ENCODE measurements at regions not wholly inside any gene's neighbourhood (a gene's known extent, or its start where the extent isn't known, plus 50 kb on each side); places are given as distances from the start of the nearest gene placed in this dataset.
A peak's percentile ranks its signal among the peaks of the same experiment; 100 is the strongest.

DNA sequence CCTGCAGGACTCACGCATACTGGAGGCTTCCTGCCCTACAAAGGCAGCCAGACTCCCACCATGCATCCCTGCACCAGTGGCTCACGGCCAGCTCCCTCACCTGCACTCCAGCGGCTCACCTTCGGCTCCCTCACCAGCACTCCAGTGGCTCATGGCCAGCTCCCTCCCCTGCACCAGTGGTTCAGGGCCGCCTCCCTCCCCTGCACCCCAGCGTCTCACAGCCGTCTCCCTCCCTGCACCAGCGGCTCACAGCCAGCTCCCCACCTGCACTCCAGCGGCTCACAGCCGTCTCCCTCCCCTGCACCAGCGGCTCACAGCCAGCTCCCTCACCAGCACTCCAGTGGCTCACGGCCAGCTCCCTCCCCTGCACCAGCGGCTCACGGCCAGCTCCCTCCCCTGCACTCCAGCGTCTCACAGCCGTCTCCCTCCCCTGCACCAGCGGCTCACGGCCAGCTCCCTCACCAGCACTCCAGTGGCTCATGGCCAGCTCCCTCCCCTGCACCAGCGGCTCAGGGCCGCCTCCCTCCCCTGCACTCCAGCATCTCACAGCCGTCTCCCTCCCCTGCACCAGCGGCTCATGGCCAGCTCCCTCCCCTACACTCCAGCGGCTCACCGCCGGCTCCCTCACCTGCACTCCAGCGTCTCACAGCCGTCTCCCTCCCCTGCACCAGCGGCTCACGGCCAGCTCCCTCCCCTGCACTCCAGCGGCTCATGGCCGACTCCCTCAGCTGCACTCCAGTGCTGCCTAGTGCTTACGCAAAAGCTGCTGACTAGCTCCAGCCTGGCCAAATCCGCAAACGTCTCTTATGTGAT, 324.5 kb downstream of the NPHP4 start:
- H3K4me1 Mint-ChIP-seq, result peaks cover 8% of the 10 kb centered on the region
- no peaks in the 10 kb centered on the region for H3K27me3 Mint-ChIP-seq
- no peak overlapping the region for H3K27ac Mint-ChIP-seq
- H3K36me3 Mint-ChIP-seq (ENCODE audit: low read depth), result no peaks in the 10 kb centered on the region
- no peak for ATAC-seq (replicated peaks)
- peaks cover 4% of the 10 kb centered on the region for H3K9me3 Mint-ChIP-seq
- peak overlapping the region; percentile 3 for H3K4me3 Mint-ChIP-seq

DNA sequence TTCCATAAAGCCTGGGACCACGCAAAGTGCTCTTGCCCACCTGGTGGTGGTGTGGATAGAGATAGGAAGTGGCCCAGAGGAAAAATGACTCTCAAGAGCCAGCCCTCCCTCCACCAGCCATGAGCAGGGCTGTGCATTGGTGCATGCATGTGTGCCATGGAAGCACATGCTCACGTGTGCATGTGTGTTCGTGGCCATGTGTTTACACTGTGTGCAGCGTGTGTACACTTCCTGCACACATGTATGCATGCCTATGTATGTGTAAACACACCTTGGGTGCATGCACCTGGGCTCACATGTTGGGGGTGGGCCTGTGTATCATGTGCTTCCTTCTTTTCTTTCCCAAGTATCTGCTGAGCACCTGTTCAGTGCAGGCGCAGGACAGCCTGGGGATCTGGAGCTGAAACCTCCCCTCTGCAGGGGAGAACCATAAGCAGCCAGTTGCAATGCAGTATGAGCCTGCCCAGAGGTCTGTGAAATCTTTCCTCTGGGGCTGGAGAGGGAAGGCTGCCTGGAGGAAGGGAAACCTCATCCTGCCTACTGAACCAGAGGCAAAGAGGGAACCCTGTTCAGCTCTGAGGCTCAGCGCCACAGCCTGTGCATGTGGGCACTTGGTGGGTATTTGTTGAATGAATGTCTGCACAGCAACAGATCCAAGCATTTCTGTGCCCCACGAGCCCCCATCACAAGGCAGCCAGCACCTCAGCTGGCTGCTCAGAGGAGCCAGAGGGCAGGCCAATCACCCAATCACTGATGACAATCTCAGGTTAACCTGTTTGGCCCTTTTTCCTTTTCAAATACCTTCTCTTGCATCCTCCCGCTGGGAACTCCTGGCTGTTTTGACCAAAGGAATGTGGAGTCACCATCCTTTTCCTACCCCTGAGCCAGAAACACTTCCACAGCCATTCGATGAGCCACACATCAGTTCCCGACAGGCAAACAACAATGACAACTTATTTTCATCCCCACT, 327.0 kb downstream of the NPHP4 start:
- Mint-ChIP-seq H3K4me1 (peaks cover 8% of the 10 kb centered on the region), H3K9me3 (no peaks in the 10 kb centered on the region), H3K27me3 (no peaks in the 10 kb centered on the region), H3K27ac (no peak overlapping the region), H3K4me3 (no peak overlapping the region), H3K36me3 (ENCODE audit: low read depth) (no peaks in the 10 kb centered on the region)
- ATAC-seq (replicated peaks), result no peak

DNA sequence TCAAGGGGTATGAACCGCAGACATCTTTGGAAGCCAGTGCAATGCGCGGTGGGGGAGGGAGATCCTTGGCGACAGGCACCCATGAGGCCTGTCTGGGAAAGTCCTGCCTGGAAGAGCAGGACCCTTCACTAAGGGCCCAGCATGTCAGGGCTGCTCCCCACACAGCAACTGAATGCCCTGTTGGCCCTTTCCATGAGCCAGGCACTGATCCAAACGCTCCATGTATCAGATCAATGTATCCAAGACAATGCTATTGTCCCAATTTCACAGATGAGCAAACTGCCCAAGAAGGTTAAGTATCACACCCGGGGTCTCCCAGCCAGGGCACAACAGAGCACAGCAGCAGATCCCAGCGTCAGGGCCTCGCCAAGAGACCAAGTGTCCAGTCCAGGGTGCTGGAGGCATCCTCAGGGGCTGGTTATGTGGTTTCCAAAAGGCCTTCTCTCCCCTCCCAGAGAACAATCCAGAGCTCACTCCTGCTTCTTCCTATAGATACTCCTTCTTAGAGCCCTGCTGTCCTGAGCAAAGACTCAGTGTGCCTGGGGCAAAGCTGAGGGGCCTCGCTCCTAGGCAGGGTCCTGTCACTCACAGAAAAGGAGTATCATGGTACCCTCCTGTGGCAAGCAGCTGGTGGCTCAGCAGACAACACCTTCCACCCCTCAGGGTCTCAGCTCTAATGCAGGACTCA, 328.0 kb downstream of the NPHP4 start:
- H3K4me1 Mint-ChIP-seq, result peaks cover 8% of the 10 kb centered on the region
- H3K27ac Mint-ChIP-seq, result no peak overlapping the region
- H3K9me3 Mint-ChIP-seq, result no peaks in the 10 kb centered on the region
- H3K27me3 Mint-ChIP-seq, result no peaks in the 10 kb centered on the region
- H3K36me3 Mint-ChIP-seq (ENCODE audit: low read depth), result no peaks in the 10 kb centered on the region
- ATAC-seq (replicated peaks), result no peak
- no peak overlapping the region for H3K4me3 Mint-ChIP-seq

DNA sequence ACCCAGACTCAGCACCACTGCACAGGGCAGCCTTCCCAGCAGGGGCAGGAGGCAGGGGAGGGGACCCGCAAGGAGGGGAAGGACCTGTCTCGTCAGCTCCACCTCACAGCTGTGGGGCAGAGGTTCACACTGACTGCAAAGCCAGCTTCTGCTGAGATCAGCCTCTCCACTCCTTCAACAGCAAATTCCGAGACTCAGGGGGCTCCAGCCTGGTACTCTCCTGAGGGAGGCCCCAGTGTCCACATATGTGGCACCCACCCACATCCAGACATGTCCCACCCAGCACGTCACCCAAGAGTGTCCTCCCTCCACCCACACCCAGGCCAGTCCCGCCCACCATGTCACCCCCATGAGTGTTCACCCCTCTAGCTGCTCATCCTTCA, 329.5 kb downstream of the NPHP4 start:
- no peaks in the 10 kb centered on the region for H3K27me3 Mint-ChIP-seq
- no peak overlapping the region for H3K4me3 Mint-ChIP-seq
- H3K4me1 Mint-ChIP-seq, result peaks cover 3% of the 10 kb centered on the region
- H3K9me3 Mint-ChIP-seq, result no peaks in the 10 kb centered on the region
- ATAC-seq (replicated peaks), result no peak
- no peaks in the 10 kb centered on the region for H3K36me3 Mint-ChIP-seq (ENCODE audit: low read depth)
- no peak overlapping the region for H3K27ac Mint-ChIP-seq

DNA sequence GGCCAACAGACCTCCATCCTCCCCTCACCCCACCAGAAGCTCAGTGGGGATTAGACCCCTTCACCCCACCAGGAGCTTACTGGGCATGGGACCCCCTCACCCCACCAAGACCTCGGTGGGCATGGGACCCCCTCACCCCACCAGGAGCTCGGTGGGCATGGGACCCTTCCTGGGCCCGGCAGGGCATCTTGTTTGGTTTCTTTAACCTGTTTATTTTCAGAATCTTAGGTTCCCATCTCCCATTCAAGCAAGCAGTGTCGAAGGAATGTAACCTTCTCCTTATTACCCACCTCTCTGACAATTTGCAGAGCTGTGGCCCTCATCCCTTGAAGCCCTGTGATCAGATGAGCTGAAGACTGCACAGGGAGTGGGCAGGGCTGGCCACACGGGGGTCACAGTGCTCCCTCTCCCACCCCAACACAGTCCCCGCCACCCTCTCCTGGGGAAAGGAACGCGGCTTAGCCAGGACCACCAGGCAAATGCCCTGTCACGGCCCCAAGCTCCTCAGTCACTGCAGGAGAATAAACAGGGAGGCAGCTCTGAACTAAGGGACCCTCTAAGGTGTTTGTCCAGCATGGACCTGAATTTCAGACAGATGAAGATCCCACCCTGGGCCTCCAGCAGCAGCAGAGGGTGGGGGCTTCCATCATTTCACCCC, 330.0 kb downstream of the NPHP4 start:
- no peaks in the 10 kb centered on the region for H3K36me3 Mint-ChIP-seq (ENCODE audit: low read depth)
- H3K4me3 Mint-ChIP-seq, result no peak overlapping the region
- H3K9me3 Mint-ChIP-seq, result no peaks in the 10 kb centered on the region
- peaks cover 3% of the 10 kb centered on the region for H3K4me1 Mint-ChIP-seq
- H3K27ac Mint-ChIP-seq, result no peak overlapping the region
- no peak for ATAC-seq (replicated peaks)
- H3K27me3 Mint-ChIP-seq, result no peaks in the 10 kb centered on the region

DNA sequence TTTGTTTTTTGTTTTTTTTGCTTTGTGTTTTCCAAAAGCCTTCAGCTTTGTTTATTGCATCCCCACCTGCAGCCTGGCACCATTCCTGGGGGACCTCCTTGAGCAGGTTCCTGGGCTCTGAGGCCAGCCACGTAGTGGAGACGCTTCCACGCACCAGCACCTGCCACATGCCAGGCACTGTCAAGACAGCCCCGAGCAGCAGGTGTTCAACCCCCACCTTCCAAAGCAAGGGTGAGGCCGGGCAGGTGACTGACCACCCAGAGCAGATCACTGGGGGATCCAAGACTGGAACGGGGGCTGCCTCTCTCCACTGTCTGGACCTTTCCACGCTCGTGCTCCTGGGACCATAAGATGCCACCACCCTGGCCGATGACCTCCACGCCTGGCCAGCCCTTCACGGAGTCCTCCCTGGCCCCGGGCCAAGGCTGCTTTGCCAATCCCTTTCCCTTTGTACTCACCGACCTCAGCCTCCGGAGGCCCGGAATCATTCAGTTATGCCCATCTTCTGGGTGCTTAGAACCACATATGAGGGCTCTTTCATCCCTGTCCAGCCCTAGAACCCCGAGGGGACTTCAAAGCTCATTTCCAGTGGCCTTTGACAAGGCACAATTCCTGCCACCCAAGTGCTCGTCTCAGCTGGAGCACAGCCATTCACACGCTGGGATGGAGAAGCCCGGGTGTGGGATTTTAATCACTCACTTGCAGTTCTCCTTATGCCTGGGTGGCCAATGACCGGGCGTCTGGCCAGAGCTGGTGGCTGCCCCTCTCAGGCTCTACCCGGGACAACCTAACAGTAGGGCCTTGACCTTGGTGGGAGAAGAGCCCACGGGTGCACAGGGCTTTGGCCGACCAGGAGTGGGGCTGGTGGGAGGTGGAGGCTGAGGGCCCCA, 330.8 kb downstream of the NPHP4 start:
- Mint-ChIP-seq H3K4me1 (peaks cover 3% of the 10 kb centered on the region), H3K4me3 (no peak overlapping the region), H3K36me3 (ENCODE audit: low read depth) (no peaks in the 10 kb centered on the region), H3K9me3 (peaks cover 2% of the 10 kb centered on the region), H3K27me3 (no peaks in the 10 kb centered on the region), H3K27ac (no peak overlapping the region)
- no peak for ATAC-seq (replicated peaks)

DNA sequence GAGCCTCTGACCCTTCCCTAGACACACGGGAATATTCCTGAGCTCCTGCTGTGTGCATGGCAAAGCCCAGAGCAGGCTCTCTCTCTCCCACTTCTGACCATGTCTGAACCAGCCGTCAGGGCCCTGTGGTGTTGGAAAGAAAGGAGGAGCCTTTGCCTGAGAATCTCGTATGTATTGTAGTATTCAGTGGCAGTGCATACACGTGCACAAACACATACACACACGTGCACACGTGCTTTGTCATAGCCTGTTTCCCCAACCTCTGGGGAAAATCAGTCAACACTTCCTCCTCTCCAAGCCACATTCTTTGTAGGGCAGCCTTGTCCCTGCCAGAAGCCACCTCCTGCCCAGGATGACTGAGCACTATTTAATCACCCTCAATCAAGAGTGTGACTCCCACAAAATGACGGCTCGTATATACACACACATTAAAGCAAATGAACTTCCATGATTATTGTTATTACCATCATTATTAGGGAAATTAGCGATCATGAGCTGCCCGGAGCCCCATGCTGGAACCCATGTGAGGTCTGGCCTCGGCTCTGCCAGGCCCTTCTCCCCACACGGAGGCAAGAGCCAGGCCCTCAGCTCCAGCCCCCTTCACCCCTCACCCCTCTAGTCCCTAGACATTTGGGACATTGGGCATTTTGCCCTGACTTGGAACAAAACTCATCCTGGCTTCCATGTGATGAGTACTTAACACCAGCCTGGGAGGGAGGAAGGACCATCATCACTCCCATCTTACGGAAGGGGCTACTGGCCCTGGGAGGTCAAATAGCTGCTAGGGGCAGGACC, 331.9 kb downstream of the NPHP4 start:
- no peaks in the 10 kb centered on the region for H3K27me3 Mint-ChIP-seq
- H3K36me3 Mint-ChIP-seq (ENCODE audit: low read depth), result no peaks in the 10 kb centered on the region
- peaks cover 3% of the 10 kb centered on the region for H3K4me1 Mint-ChIP-seq
- peaks cover 4% of the 10 kb centered on the region for H3K9me3 Mint-ChIP-seq
- peak; percentile 18 for ATAC-seq (replicated peaks)
- H3K27ac Mint-ChIP-seq, result no peak overlapping the region
- no peak overlapping the region for H3K4me3 Mint-ChIP-seq

DNA sequence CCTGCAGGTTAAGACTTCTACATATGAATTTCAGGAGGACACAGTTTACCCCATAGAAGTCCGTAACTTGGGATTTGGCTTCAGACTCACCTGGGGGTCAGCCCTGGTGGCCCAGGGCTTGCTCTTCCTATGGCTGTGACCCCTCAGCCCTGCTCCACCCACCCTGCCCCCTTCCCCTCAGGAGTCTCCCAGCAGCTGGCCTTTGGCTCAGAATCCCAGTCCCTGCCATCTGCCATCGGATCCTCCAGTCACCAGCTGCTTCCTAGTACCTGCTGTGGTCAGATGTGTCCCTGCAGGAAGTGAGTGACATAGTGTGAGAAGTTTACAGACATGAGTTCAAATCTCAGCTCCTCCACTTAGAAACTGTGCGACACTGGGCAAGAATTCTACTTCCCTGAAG, 332.6 kb downstream of the NPHP4 start:
- ATAC-seq (replicated peaks), result no peak
- Mint-ChIP-seq H3K9me3 (peaks cover 4% of the 10 kb centered on the region), H3K27ac (no peak overlapping the region)

DNA sequence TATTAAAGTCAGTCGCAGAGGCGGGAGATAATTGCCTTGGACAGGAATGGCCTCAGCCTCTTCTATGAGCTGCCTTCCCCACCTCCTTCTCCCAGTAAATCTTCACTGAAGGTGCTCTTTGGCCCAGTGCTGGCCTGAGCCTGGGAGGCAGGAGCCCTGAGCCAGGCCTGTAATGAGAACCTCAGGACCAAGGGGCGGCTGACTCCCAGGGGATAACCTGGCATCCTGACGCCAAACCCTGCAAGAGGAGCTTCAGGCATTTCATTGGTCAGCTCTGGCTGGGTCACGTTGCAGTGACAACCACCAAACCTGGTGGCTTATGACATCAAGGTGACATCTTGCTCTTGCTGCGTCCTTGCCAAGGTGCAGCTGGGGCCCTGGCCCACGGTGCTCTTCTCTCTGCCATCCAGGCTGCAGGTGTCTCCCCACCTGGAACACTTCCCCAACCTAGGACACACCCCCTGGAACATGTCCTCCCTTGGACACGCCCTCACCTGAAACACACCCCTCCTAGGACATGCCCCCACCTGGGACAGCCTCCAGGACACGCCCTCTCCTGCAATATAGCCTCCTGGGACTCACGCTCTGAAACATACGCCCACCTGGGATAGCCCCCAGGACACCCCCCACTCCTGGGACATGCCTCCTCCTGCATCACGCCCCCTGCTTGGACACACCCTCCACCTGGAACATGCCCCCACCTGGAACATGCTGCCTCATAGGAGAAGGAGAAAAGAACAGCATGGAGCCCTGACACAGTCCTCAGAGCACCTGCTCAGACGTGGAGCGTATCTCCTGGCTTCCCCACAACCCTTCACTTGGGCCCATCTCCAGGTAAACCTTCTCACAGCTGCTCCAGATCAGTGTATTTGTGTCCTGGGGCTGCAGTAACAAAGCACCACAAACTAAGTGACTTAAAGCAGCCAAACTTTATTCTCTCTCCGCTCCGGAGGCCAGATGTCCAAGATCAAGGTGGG, 333.6 kb downstream of the NPHP4 start:
- Mint-ChIP-seq H3K27ac (no peak overlapping the region), H3K9me3 (peaks cover 4% of the 10 kb centered on the region), H3K27me3 (no peaks in the 10 kb centered on the region), H3K4me3 (no peak overlapping the region), H3K36me3 (ENCODE audit: low read depth) (no peaks in the 10 kb centered on the region), H3K4me1 (no peaks in the 10 kb centered on the region)
- no peak for ATAC-seq (replicated peaks)

More for the DNA sequence above, 332.6 kb downstream of the NPHP4 start:
- Mint-ChIP-seq H3K4me1 (peaks cover 3% of the 10 kb centered on the region), H3K4me3 (no peak overlapping the region), H3K27me3 (no peaks in the 10 kb centered on the region), H3K36me3 (ENCODE audit: low read depth) (no peaks in the 10 kb centered on the region)

DNA sequence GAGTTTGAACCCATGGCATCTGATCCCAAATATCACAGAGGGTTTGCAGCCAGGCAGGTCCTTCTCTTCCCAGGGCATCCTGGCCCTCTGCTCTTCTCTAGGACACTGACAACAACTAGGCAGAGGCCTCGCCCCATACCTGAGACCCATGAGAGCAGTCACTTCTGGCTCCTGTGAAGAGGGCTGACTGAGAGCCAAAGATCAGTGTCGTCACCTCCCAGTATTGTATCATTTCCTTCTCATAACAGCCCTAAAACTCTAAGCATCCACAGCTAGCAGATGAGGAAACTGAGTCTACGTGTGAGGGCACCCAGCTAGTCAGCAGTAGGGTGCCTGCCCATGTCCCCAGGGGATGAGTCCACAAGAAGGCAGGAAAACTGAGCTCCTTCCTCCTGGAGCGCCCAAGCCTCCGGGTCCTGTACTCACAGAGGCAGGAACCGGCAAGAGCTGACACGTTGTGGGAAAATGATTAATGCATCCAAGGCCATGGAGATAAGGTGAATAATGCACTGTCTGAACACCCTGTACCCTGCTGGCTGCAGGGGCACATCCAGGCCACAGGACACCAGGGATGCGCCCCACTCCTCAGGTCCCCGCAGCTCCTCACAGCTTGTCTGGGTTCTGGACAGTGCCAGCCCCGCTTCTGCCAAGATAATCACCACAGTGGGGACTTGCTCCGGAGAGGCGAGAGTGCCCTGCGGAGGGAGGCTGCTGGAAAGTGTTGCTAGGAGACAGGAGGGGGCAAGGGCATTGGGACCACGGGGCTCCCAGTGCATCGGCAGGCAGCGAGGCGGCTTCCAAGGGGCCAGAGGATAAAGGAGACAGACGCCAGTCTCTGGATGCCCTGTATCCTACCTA, 340.0 kb downstream of the NPHP4 start:
- Mint-ChIP-seq H3K27me3 (peaks cover 24% of the 10 kb centered on the region), H3K36me3 (ENCODE audit: low read depth) (no peaks in the 10 kb centered on the region), H3K4me1 (peaks cover 4% of the 10 kb centered on the region), H3K9me3 (peaks cover 4% of the 10 kb centered on the region), H3K27ac (no peak overlapping the region), H3K4me3 (no peak overlapping the region)
- peak; percentile 28 for ATAC-seq (replicated peaks)

DNA sequence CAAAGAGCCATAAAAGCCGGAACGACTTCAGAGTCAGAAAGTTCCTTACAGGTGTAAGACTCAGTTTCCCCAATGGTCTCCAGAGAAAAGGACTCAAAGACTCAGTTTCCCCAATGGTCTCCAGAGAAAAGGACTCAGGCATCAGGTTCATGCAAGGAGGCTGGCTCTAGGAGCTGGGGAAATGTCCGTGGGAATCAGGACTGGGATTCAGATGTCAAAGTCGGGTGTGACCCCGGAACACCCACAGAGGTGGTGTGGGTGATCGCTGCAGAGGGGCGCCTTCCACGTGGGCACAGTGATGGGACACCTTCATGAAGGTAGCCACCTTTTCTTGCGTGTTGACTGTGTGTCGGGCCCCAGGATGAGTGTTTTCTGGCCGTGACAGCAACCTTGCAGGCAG, 340.8 kb downstream of the NPHP4 start:
- Mint-ChIP-seq H3K9me3 (peaks cover 2% of the 10 kb centered on the region), H3K27me3 (peaks cover 27% of the 10 kb centered on the region), H3K27ac (no peak overlapping the region), H3K4me1 (peaks cover 4% of the 10 kb centered on the region), H3K36me3 (ENCODE audit: low read depth) (no peaks in the 10 kb centered on the region), H3K4me3 (no peak overlapping the region)
- ATAC-seq (replicated peaks), result no peak
